K562 (cell line): ENCODE measurements at regions not wholly inside any gene's neighbourhood (a gene's known extent, or its start where the extent isn't known, plus 50 kb on each side); places are given as distances from the start of the nearest gene placed in this dataset.

Experiments
- ATAC-seq: fragments of 200-7000 bp; cut with Tn5 transposase; 3 replicates; pipeline ENCODE4 v1.9.1; 2020; ENCODE audit warnings: moderate library complexity
- BruUV-seq: library from RNA; stranded (reverse); fragments of 400-500 nt; replicated peaks from 2 replicates; lab custom pipeline; 2021; lab: Mats Ljungman, UMichigan
- CTCF ChIA-PET: fragments of 300-600 bp; formaldehyde crosslinking; extraction: SDS; loops from one replicate; lab custom pipeline; 2021; ENCODE audit warnings: low intra/inter-chr PET ratio; lab: Yijun Ruan, JAX
- POLR2A ChIA-PET: fragments of 300-600, 350-650 bp; sonication (Branson Sonifier 250); formaldehyde crosslinking; extraction: SDS; loops from one replicate; lab custom pipeline; 2021; ENCODE audit warnings: antibody characterized with exemption, inconsistent platforms; lab: Yijun Ruan, JAX
- DNase-seq, 4 experiments: peaks; one replicate each; pipeline versions ENCODE4 v3.0.0 to v3.0.0-alpha.2; 2011 to 2018; ENCODE audit warnings: low spot score in 3 of 4, mixed read lengths in 3 of 4; ENCODE audit errors: extremely low read depth in 1 of 4
- FAIRE-seq: peaks from 2 replicates; lab custom pipeline; 2011; peaks lifted over from hg19 to GRCh38; lab: Jason Lieb, UNC
- H2AFZ ChIP-seq: 2 replicates; pipeline ENCODE4 v1.6.0; 2011; ENCODE audit warnings: low read depth, low read length, control low read depth, inconsistent platforms
- H3K27ac ChIP-seq: fragments of 200-600 bp; 3 replicates; pipeline ENCODE4 v1.8.0; 2011; ENCODE audit warnings: low read depth, mild to moderate bottlenecking, control low read depth, inconsistent platforms, low read length, moderate library complexity, mixed read lengths; ENCODE audit errors: extremely low read depth
- H3K27me3 ChIP-seq, 2 experiments: fragments of 300-600 bp in 1 of 2; 2 replicates in 1 of 2; 3 replicates in 1 of 2; pipeline versions ENCODE4 v1.6.0 to v1.8.0; 2011; ENCODE audit warnings: inconsistent platforms in 2 of 2, low read length in 2 of 2, mild to moderate bottlenecking in 1 of 2, mixed read lengths in 1 of 2, moderate library complexity in 1 of 2; ENCODE audit not compliant: control insufficient read depth in 2 of 2, insufficient read depth in 2 of 2
- H3K36me3 ChIP-seq: fragments of 300-600 bp; 3 replicates; pipeline ENCODE4 v1.8.0; 2011; ENCODE audit warnings: mild to moderate bottlenecking, low read length, inconsistent platforms; ENCODE audit not compliant: control insufficient read depth, insufficient read depth
- H3K4me1 ChIP-seq, 2 experiments: fragments of 200-600 bp in 1 of 2; replicated peaks in 1 of 2; 2 replicates in 1 of 2; 3 replicates in 1 of 2; pipeline versions ENCODE4 v1.5.1 to v1.8.0; 2011; ENCODE audit warnings: inconsistent platforms in 2 of 2, low read length in 2 of 2, mild to moderate bottlenecking in 1 of 2, mixed read lengths in 1 of 2, moderate library complexity in 1 of 2; ENCODE audit not compliant: control insufficient read depth in 2 of 2, insufficient read depth in 2 of 2
- H3K4me2 ChIP-seq: 2 replicates; pipeline ENCODE4 v1.6.1; 2011; ENCODE audit warnings: low read length, control low read depth, inconsistent platforms, mixed read lengths; ENCODE audit not compliant: insufficient read depth
- H3K4me3 ChIP-seq: fragments of 200-600 bp; sonication (generic), shearing (Covaris generic); 2 replicates; pipeline ENCODE4 v1.5.1; 2016; ENCODE audit warnings: control low read depth, inconsistent platforms
- H3K79me2 ChIP-seq: fragments of 200-600 bp; 3 replicates; pipeline ENCODE4 v1.8.0; 2011; ENCODE audit warnings: low read length, inconsistent platforms; ENCODE audit not compliant: control insufficient read depth, insufficient read depth
- H3K9ac ChIP-seq, 2 experiments: 2 replicates each; pipeline versions ENCODE4 v1.6.0 to v1.6.1; 2011; ENCODE audit warnings: low read depth in 2 of 2, low read length in 2 of 2, control low read depth in 1 of 2, inconsistent platforms in 1 of 2, mild to moderate bottlenecking in 1 of 2, mixed read lengths in 1 of 2; ENCODE audit not compliant: insufficient read depth in 1 of 2
- H3K9me1 ChIP-seq: one replicate; pipeline ENCODE4 v1.6.0; 2011; ENCODE audit warnings: inconsistent platforms, mild to moderate bottlenecking, low read length, moderate library complexity; ENCODE audit not compliant: control insufficient read depth, insufficient read depth
- H3K9me3 ChIP-seq: replicated peaks from 2 replicates; pipeline ENCODE4 v1.5.1; 2011; ENCODE audit warnings: low read depth, low read length, inconsistent platforms; ENCODE audit not compliant: control insufficient read depth, insufficient read depth
- H4K20me1 ChIP-seq: replicated peaks from 2 replicates; pipeline ENCODE4 v1.6.1; 2011; ENCODE audit warnings: low read length, inconsistent platforms, mixed read lengths; ENCODE audit not compliant: control insufficient read depth, insufficient read depth
- GTF2F1 ChIP-seq: IDR thresholded peaks from 2 replicates; pipeline ENCODE4 v1.6.1; 2011; ENCODE audit warnings: low read depth, low read length, improper control_type of control experiment
- HMG20A ChIP-seq: fragments of 450-650 bp; formaldehyde crosslinking; conservative IDR thresholded peaks from 2 replicates; pipeline ENCODE4 v1.4.0; 2020; ENCODE audit warnings: mild to moderate bottlenecking, mixed read lengths
- ILK ChIP-seq: fragments of 450-650 bp; IDR thresholded peaks from 2 replicates; pipeline ENCODE4 v1.6.1; 2016; ENCODE audit warnings: missing genetic modification characterization, low read depth, mild to moderate bottlenecking, missing compliant biosample characterization, moderate library complexity, borderline replicate concordance
- LCOR ChIP-seq: sonication (generic); formaldehyde crosslinking; IDR thresholded peaks from 2 replicates; pipeline ENCODE4 v1.8.0; 2022; ENCODE audit warnings: mild to moderate bottlenecking, missing genetic modification reagents
- MLX ChIP-seq, 2 experiments: fragments of 450-650 bp in 1 of 2; sonication (generic) in 1 of 2; formaldehyde crosslinking; conservative IDR thresholded peaks; 2 replicates each; pipeline versions ENCODE4 v1.4.0 to v1.8.1; 2020 to 2022; ENCODE audit warnings: mild to moderate bottlenecking in 1 of 2, missing genetic modification reagents in 1 of 2
- NR1H2 ChIP-seq: sonication (generic); formaldehyde crosslinking; IDR thresholded peaks from 2 replicates; pipeline ENCODE4 v1.4.0; 2020; ENCODE audit warnings: mild to moderate bottlenecking, missing genetic modification reagents
- SMAD2 ChIP-seq: fragments of 150-350 bp; IDR thresholded peaks from 2 replicates; pipeline ENCODE4 v1.6.1; 2014; ENCODE audit warnings: low read depth, mild to moderate bottlenecking, low read length
- SMARCA4 ChIP-seq: fragments of 450-650 bp; IDR thresholded peaks from 2 replicates; pipeline ENCODE4 v1.6.1; 2016
- SUPT5H ChIP-seq: fragments of 450-650 bp; IDR thresholded peaks from 2 replicates; pipeline ENCODE4 v1.6.1; 2016
- TAF15 ChIP-seq: fragments of 200-400 bp; formaldehyde crosslinking; IDR thresholded peaks from 2 replicates; pipeline ENCODE4 v1.6.1; 2017; ENCODE audit warnings: mild to moderate bottlenecking, low read depth, low read length, moderate library complexity
- TEAD4 ChIP-seq, 2 experiments: sonication (generic) in 1 of 2; formaldehyde crosslinking in 1 of 2; IDR thresholded peaks; 2 replicates each; pipeline versions ENCODE4 v1.6.1 to v1.8.0; 2012 to 2022; ENCODE audit warnings: borderline replicate concordance in 1 of 2, inconsistent platforms in 1 of 2, low read length in 1 of 2, mild to moderate bottlenecking in 1 of 2, missing genetic modification reagents in 1 of 2
- TFAM ChIP-seq: fragments of 250-450 bp; sonication (Bioruptor Pico); conservative IDR thresholded peaks from 2 replicates; pipeline ENCODE4 v1.5.0; 2021; ENCODE audit warnings: mild to moderate bottlenecking, moderate library complexity
- ZBTB11 ChIP-seq, 3 experiments: fragments of 200-800 bp in 1 of 3; fragments of 250-450 bp in 1 of 3; fragments of 450-650 bp in 1 of 3; sonication (Bioruptor Pico) in 1 of 3; sonication (Bioruptor generic) in 1 of 3; formaldehyde crosslinking in 1 of 3; IDR thresholded peaks; 2 replicates each; pipeline versions ENCODE4 v1.6.1 to v1.8.0; 2016 to 2022; ENCODE audit warnings: mild to moderate bottlenecking in 2 of 3, missing genetic modification characterization in 2 of 3, missing compliant biosample characterization in 1 of 3, moderate library complexity in 1 of 3
- ZNF133 ChIP-seq: fragments of 250-450 bp; sonication (Bioruptor Pico); IDR thresholded peaks from 2 replicates; pipeline ENCODE4 v1.4.0; 2020; ENCODE audit warnings: mild to moderate bottlenecking
- ZNF76 ChIP-seq: fragments of 250-450 bp; sonication (Bioruptor Pico); IDR thresholded peaks from 2 replicates; pipeline ENCODE4 v1.4.0; 2020; ENCODE audit warnings: mild to moderate bottlenecking, moderate library complexity, borderline replicate concordance
- WGBS: fragments of 100-300 bp; shearing (Covaris generic); methylation state at CpG from one replicate; pipeline ENCODE4 v1.1.6; 2016; ENCODE audit warnings: low coverage, mixed read lengths; ENCODE audit not compliant: insufficient coverage; ENCODE audit errors: missing lambda C conversion rate; 5-methylcytosine and 5-hydroxymethylcytosine counted together
- in situ Hi-C: fragments of 300-500 bp; cut with MboI; formaldehyde crosslinking; loops from 4 replicates; pipeline ENCODE4 v1.15.0; 2018; ENCODE audit warnings: inconsistent platforms, mixed read lengths
- intact Hi-C: fragments of 100-400 bp; cut with micrococcal nuclease; formaldehyde crosslinking; loops from 2 replicates; pipeline ENCODE4 v1.14.2; 2022
- TF ChIP-seq, protein P1 (sequence below): fragments of 250-450 bp; sonication (Bioruptor Pico); IDR thresholded peaks from 2 replicates; pipeline ENCODE4 v1.8.0; 2021; ENCODE audit warnings: mild to moderate bottlenecking, moderate library complexity
- TF ChIP-seq, protein P2 (sequence below): fragments of 250-450 bp; sonication (Bioruptor Pico); IDR thresholded peaks from 2 replicates; pipeline ENCODE4 v1.8.0; 2021; ENCODE audit warnings: moderate library complexity, mild to moderate bottlenecking, inconsistent platforms

DNA sequence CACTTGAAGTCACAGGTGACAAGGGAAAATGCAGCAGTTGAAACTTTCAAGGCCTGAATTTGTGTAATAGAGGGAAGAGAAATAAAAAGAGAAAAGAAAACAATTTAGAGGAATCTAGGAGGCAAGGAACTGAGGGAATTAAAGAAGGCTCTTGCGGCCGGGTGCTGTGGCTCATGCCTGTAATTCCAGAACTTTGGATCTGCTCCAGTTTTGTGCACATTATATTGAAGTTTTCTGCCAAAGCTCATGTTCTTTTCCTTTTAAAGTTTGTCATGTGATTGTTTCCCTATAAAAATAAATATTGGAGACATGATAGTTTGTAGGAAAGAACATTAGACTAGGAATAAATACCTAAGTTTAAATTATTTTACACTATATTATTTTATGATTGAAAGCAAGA lies 433.9 kb upstream of the CPEB2 start (continued):
- TF ChIP-seq ZBTB11 (CRISPR knock-in tag; IDR thresholded peaks at IDR 0.05) (no peak), SUPT5H (no peak)

- TF ChIP-seq HMG20A (CRISPR knock-in tag) (no peak), ILK (no peak), TEAD4 (IDR thresholded peaks at IDR 0.05; ENCODE audit: low read length) (no peak), TEAD4 (CRISPR knock-in tag; IDR thresholded peaks at IDR 0.05; ENCODE audit: borderline replicate concordance) (no peak), SMAD2 (no peak), LCOR (CRISPR knock-in tag) (no peak), TFAM (CRISPR knock-in tag) (no peak), GTF2F1 (no peak), SMARCA4 (no peak), MLX (CRISPR knock-in tag; conservative IDR thresholded peaks at IDR 0.05) (no peak), NR1H2 (CRISPR knock-in tag) (no peak), ZNF133 (CRISPR knock-in tag) (no peak), ZNF76 (CRISPR knock-in tag) (no peak), TAF15 (no peak)
- TF ChIP-seq, protein P1, sequence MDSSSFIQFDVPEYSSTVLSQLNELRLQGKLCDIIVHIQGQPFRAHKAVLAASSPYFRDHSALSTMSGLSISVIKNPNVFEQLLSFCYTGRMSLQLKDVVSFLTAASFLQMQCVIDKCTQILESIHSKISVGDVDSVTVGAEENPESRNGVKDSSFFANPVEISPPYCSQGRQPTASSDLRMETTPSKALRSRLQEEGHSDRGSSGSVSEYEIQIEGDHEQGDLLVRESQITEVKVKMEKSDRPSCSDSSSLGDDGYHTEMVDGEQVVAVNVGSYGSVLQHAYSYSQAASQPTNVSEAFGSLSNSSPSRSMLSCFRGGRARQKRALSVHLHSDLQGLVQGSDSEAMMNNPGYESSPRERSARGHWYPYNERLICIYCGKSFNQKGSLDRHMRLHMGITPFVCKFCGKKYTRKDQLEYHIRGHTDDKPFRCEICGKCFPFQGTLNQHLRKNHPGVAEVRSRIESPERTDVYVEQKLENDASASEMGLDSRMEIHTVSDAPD, result no peak
- TF ChIP-seq, protein P2, sequence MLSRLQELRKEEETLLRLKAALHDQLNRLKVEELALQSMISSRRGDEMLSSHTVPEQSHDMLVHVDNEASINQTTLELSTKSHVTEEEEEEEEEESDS, result no peak
- no peak for ATAC-seq
- 0% methylated on average over 1 of the region's 1 CpG for WGBS
- Histone ChIP-seq H3K27ac (no peak overlapping the region), H3K4me2 (no peak overlapping the region), H3K27me3 (no peaks in the 10 kb centered on the region), H3K9me3 (no peaks in the 10 kb centered on the region), H2AFZ (no peak overlapping the region), H3K4me3 (no peak overlapping the region), H3K9me1 (no peaks in the 10 kb centered on the region), H4K20me1 (no peaks in the 10 kb centered on the region), H3K36me3 (no peaks in the 10 kb centered on the region), H3K9ac (no peak overlapping the region), H3K79me2 (no peaks in the 10 kb centered on the region), H3K4me1 (no peaks in the 10 kb centered on the region)
- intact Hi-C loops (no loop called here), in situ Hi-C loops (no loop called here)
- BruUV-seq, result no TSS peak
- no peak for DNase-seq
- CTCF ChIA-PET, result no interaction called here
- no peak for FAIRE-seq
- POLR2A ChIA-PET, result no interaction called here
These were observed 427.0 kb upstream of the CPEB2 start for GRCh38 chr4:14575289-14575688.
